Endothelial cell of umbilical vein (primary cell): ENCODE measurements at regions not wholly inside any gene's neighbourhood (a gene's known extent, or its start where the extent isn't known, plus 50 kb on each side); places are given as distances from the start of the nearest gene placed in this dataset.

Experiments
- BruUV-seq: library from RNA; stranded (reverse); fragments of 400-500 nt; replicated peaks from 2 replicates; lab custom pipeline; 2021; lab: Mats Ljungman, UMichigan
- CTCF ChIA-PET: fragments of 300-600, 350-600 bp; sonication (Branson Sonifier 250); formaldehyde crosslinking; loops from one replicate; lab custom pipeline; 2021; ENCODE audit warnings: antibody characterized with exemption, inconsistent platforms; lab: Charles Lee
- POLR2A ChIA-PET: fragments of 300-600, 350-600 bp; sonication (Branson Sonifier 250); formaldehyde crosslinking; loops from one replicate; lab custom pipeline; 2021; ENCODE audit warnings: antibody characterized with exemption, inconsistent platforms; lab: Charles Lee
- DNase-seq: peaks from one replicate; pipeline ENCODE4 v3.0.0-alpha.2; 2011; ENCODE audit warnings: low read depth, low spot score
- FAIRE-seq: peaks from 2 replicates; lab custom pipeline; 2011; peaks lifted over from hg19 to GRCh38; lab: Jason Lieb, UNC
- H2AFZ ChIP-seq: 2 replicates; pipeline ENCODE4 v1.6.0; 2012; ENCODE audit warnings: low read depth, low read length, control low read depth, inconsistent platforms
- H3K27ac ChIP-seq: 2 replicates; pipeline ENCODE4 v1.5.1; 2011; ENCODE audit warnings: low read depth, mild to moderate bottlenecking, control low read depth, low read length, moderate library complexity; ENCODE audit not compliant: insufficient read depth
- H3K27me3 ChIP-seq, 2 experiments: 2 replicates each; pipeline versions ENCODE4 v1.6.0 to v1.6.1; 2011; ENCODE audit warnings: low read length in 2 of 2, mixed read lengths in 1 of 2; ENCODE audit not compliant: control insufficient read depth in 2 of 2, insufficient read depth in 2 of 2
- H3K36me3 ChIP-seq, 2 experiments: 2 replicates in 1 of 2; 3 replicates in 1 of 2; pipeline ENCODE4 v1.5.1; 2011; ENCODE audit warnings: low read length in 2 of 2, mild to moderate bottlenecking in 1 of 2, moderate library complexity in 1 of 2; ENCODE audit not compliant: control insufficient read depth in 2 of 2, insufficient read depth in 2 of 2; ENCODE audit errors: extremely low read depth in 1 of 2
- H3K4me1 ChIP-seq: 3 replicates; pipeline ENCODE4 v1.5.1; 2011; ENCODE audit warnings: mild to moderate bottlenecking, low read length; ENCODE audit not compliant: control insufficient read depth, insufficient read depth; ENCODE audit errors: extremely low read depth
- H3K4me2 ChIP-seq: 2 replicates; pipeline ENCODE4 v1.6.1; 2011; ENCODE audit warnings: low read length, control low read depth, mixed read lengths; ENCODE audit not compliant: insufficient read depth
- H3K4me3 ChIP-seq, 3 experiments: fragments of 200-600 bp in 1 of 3; sonication (generic), shearing (Covaris generic) in 1 of 3; replicated peaks in 1 of 3; 2 replicates each; pipeline ENCODE4 v1.5.1; 2011 to 2016; ENCODE audit warnings: control low read depth in 3 of 3, low read length in 3 of 3, mild to moderate bottlenecking in 2 of 3, inconsistent platforms in 1 of 3, low read depth in 1 of 3, moderate library complexity in 1 of 3; ENCODE audit not compliant: insufficient read depth in 1 of 3
- H3K79me2 ChIP-seq: 2 replicates; pipeline ENCODE4 v1.6.0; 2012; ENCODE audit warnings: low read length, inconsistent platforms; ENCODE audit not compliant: control insufficient read depth, insufficient read depth
- H3K9ac ChIP-seq: replicated peaks from 2 replicates; pipeline ENCODE3; 2011; ENCODE audit warnings: low read length, control low read depth; ENCODE audit not compliant: insufficient read depth; ENCODE audit errors: extremely low read depth
- H3K9me1 ChIP-seq: replicated peaks from 3 replicates; pipeline ENCODE4 v1.6.0; 2011; ENCODE audit warnings: mild to moderate bottlenecking, low read length; ENCODE audit not compliant: control insufficient read depth, insufficient read depth; ENCODE audit errors: extremely low read depth
- H3K9me3 ChIP-seq: replicated peaks from 2 replicates; pipeline ENCODE4 v1.5.1; 2012; ENCODE audit warnings: low read length, inconsistent platforms; ENCODE audit not compliant: control insufficient read depth, insufficient read depth
- H4K20me1 ChIP-seq: replicated peaks from 2 replicates; pipeline ENCODE3; 2011; ENCODE audit warnings: mild to moderate bottlenecking, low read length; ENCODE audit not compliant: control insufficient read depth, insufficient read depth; ENCODE audit errors: extremely low read depth
- EZH2 ChIP-seq: IDR thresholded peaks from 2 replicates; pipeline ENCODE4 v1.6.1; 2012; ENCODE audit warnings: borderline replicate concordance, low read depth, mild to moderate bottlenecking, moderate library complexity, low read length, inconsistent platforms; ENCODE audit not compliant: severe bottlenecking
- FOS ChIP-seq: IDR thresholded peaks from 2 replicates; pipeline ENCODE4 v1.6.1; 2011; ENCODE audit warnings: mild to moderate bottlenecking, low read length, moderate library complexity, borderline replicate concordance; ENCODE audit not compliant: insufficient read depth
- GATA2 ChIP-seq: IDR thresholded peaks from 2 replicates; pipeline ENCODE4 v1.7.0; 2011; ENCODE audit warnings: low read depth, mild to moderate bottlenecking, moderate library complexity, mixed read lengths, low read length; ENCODE audit not compliant: insufficient read length, insufficient read depth
- JUN ChIP-seq: IDR thresholded peaks from 2 replicates; pipeline ENCODE4 v1.6.1; 2011; ENCODE audit warnings: borderline replicate concordance, low read depth; ENCODE audit not compliant: insufficient read length, insufficient read depth
- MYC ChIP-seq: IDR thresholded peaks from one replicate; pipeline ENCODE4 v1.6.1; 2011; ENCODE audit warnings: mild to moderate bottlenecking, low read depth, low read length
- POLR2A ChIP-seq: IDR thresholded peaks from 2 replicates; pipeline ENCODE4 v1.6.1; 2012; ENCODE audit warnings: low read depth, mild to moderate bottlenecking, control low read depth, low read length
- POLR2AphosphoS5 ChIP-seq: IDR thresholded peaks from 2 replicates; pipeline ENCODE4 v1.6.1; 2012; ENCODE audit warnings: low read depth, mild to moderate bottlenecking, control low read depth, low read length, moderate library complexity; ENCODE audit not compliant: insufficient read depth
- dilution Hi-C: fragments of 300-500 bp; cut with MboI; formaldehyde crosslinking; loops from one replicate; pipeline ENCODE4 v1.15.0; 2019; ENCODE audit warnings: low sequenced_read_pairs; ENCODE audit not compliant: extremely low pct_ligation_motif_present
- intact Hi-C: fragments of 100-400 bp; cut with micrococcal nuclease; formaldehyde crosslinking; loops from one replicate; pipeline ENCODE4 v1.10.0; 2022
- TF ChIP-seq, protein P1 (sequence below): IDR thresholded peaks from 2 replicates; pipeline ENCODE4 v1.6.1; 2011; ENCODE audit not compliant: insufficient read depth, insufficient read length
- TF ChIP-seq, protein P2 (sequence below), 2 donors: IDR thresholded peaks; 1 replicate in 1 of 2; 2 replicates in 1 of 2; pipeline ENCODE4 v1.5.1; 2011; ENCODE audit warnings: low read length in 2 of 2, mild to moderate bottlenecking in 2 of 2, moderate library complexity in 2 of 2, control low read depth in 1 of 2, inconsistent platforms in 1 of 2, low read depth in 1 of 2; ENCODE audit not compliant: insufficient read depth in 1 of 2; ENCODE audit errors: extremely low read depth in 1 of 2

DNA sequence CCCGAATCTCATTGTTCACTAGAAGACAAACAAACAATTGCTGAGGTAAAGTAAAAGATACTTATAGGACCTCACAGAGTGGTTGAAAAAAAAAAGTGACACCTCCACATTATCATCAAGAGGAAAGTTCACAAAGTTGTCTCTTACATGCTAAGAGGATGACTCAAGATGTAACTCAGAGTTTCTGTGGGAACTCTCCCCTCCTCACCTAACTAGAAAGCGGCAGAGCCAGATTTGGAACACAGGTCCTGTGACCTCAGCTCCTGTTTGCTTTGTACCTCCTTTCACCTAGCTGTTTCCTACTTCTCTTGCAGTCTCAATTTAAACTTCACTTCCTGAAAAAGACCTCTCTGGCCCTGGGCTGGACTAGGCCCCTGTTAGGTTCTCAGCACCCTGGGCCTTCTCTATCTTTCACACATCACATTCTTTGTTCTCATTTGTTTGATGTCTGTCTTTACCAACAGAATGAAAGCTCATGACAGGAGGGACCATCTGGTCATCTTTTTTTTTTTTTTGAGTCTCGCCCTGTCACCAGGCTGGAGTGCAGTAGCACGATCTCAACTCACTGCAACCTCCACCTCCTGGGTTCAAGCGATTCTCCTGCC, 60.8 kb downstream of the CD24 start:
- TF ChIP-seq, protein P1, sequence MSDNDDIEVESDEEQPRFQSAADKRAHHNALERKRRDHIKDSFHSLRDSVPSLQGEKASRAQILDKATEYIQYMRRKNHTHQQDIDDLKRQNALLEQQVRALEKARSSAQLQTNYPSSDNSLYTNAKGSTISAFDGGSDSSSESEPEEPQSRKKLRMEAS, result no peak
- TF ChIP-seq JUN, result no peak
- TF ChIP-seq GATA2, result no peak
- TF ChIP-seq MYC, result no peak
- TF ChIP-seq POLR2A, result no peak
- TF ChIP-seq FOS, result no peak
- no peak overlapping the region for H3K9ac ChIP-seq
- H2AFZ ChIP-seq, result no peak overlapping the region
- no TSS peak for BruUV-seq
- H3K27ac ChIP-seq, result no peak overlapping the region
- H3K27me3 ChIP-seq, result no peaks in the 10 kb centered on the region
- dilution Hi-C loops (no loop called here), intact Hi-C loops (no loop called here)
- no peaks in the 10 kb centered on the region for H3K79me2 ChIP-seq
- H3K4me1 ChIP-seq, result no peaks in the 10 kb centered on the region
- no peak overlapping the region for H3K4me2 ChIP-seq
- peaks cover 3% of the 10 kb centered on the region for H4K20me1 ChIP-seq
- FAIRE-seq, result no peak
- POLR2A ChIA-PET, result no interaction called here
- CTCF ChIA-PET, result no interaction called here
- H3K4me3 ChIP-seq, result no peak overlapping the region
- no peaks in the 10 kb centered on the region for H3K36me3 ChIP-seq
- no peak for DNase-seq
- no peaks in the 10 kb centered on the region for H3K9me3 ChIP-seq
- no peaks in the 10 kb centered on the region for H3K9me1 ChIP-seq

DNA sequence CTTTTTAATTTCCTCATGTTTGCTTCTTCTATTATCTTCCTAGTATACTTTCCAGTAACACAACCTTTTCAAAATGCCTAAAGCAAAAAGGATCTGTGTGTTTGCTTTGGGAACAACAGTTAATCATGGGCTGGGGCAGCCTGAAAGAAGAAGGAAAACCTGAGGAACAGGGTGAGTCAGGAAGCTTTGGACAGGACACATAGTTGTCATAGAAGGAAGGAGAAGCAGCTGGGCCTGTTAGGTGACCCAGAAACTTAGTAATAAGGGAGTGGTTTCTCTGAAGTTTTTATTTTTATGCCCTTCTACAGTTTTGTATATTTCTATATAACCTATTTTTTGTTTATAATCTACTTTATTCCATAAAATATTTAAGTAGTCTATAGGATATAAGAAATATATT, 61.4 kb downstream of the CD24 start:
- Histone ChIP-seq H3K4me1 (no peaks in the 10 kb centered on the region), H3K9me3 (no peaks in the 10 kb centered on the region), H3K79me2 (no peaks in the 10 kb centered on the region), H3K36me3 (no peaks in the 10 kb centered on the region), H3K4me2 (no peak overlapping the region), H2AFZ (no peak overlapping the region), H3K9ac (no peak overlapping the region), H3K27me3 (no peaks in the 10 kb centered on the region), H4K20me1 (peaks cover 3% of the 10 kb centered on the region), H3K4me3 (no peak overlapping the region), H3K27ac (no peak overlapping the region), H3K9me1 (no peaks in the 10 kb centered on the region)
- ChIA-PET CTCF (no interaction called here), POLR2A (no interaction called here)
- BruUV-seq, result no TSS peak
- dilution Hi-C loops, result no loop called here
- no peak for FAIRE-seq
- intact Hi-C loops, result no loop called here
- no peak for TF ChIP-seq POLR2AphosphoS5
- TF ChIP-seq, protein P1, result no peak
- no peak for TF ChIP-seq POLR2A
- TF ChIP-seq EZH2, result no peak
- no peak for TF ChIP-seq JUN
- TF ChIP-seq FOS, result no peak
- TF ChIP-seq, protein P2, sequence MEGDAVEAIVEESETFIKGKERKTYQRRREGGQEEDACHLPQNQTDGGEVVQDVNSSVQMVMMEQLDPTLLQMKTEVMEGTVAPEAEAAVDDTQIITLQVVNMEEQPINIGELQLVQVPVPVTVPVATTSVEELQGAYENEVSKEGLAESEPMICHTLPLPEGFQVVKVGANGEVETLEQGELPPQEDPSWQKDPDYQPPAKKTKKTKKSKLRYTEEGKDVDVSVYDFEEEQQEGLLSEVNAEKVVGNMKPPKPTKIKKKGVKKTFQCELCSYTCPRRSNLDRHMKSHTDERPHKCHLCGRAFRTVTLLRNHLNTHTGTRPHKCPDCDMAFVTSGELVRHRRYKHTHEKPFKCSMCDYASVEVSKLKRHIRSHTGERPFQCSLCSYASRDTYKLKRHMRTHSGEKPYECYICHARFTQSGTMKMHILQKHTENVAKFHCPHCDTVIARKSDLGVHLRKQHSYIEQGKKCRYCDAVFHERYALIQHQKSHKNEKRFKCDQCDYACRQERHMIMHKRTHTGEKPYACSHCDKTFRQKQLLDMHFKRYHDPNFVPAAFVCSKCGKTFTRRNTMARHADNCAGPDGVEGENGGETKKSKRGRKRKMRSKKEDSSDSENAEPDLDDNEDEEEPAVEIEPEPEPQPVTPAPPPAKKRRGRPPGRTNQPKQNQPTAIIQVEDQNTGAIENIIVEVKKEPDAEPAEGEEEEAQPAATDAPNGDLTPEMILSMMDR (IDR thresholded peaks at IDR 0.05; ENCODE audit: extremely low read depth in 1 of 2, insufficient read depth in 1 of 2, low read depth in 1 of 2, low read length in 2 of 2), result no peak
- TF ChIP-seq GATA2, result no peak
- TF ChIP-seq MYC, result no peak
- DNase-seq, result no peak
